CD4-positive, alpha-beta T cell (primary cell): ENCODE measurements at regions not wholly inside any gene's neighbourhood (a gene's known extent, or its start where the extent isn't known, plus 50 kb on each side); places are given as distances from the start of the nearest gene placed in this dataset.

ENCODE experiments used
- ATAC-seq: fragments of 200-7000 bp; cut with Tn5 transposase; one replicate; pipeline ENCODE4 v1.10.0; 2022; ENCODE audit warnings: mild to moderate bottlenecking; ENCODE audit not compliant: poor library complexity
- CTCF ChIA-PET: fragments of 350-600 bp; sonication (Branson Sonifier 250); formaldehyde crosslinking; loops from one replicate; lab custom pipeline; 2021; ENCODE audit warnings: antibody characterized with exemption, inconsistent platforms; lab: Charles Lee
- POLR2A ChIA-PET: fragments of 350-600 bp; sonication (Branson Sonifier 250); formaldehyde crosslinking; loops from one replicate; lab custom pipeline; 2021; ENCODE audit warnings: antibody characterized with exemption, inconsistent platforms; lab: Charles Lee
- DNase-seq, 14 experiments: peaks; one replicate each; pipeline ENCODE4 v3.0.0-alpha.2; 2013 to 2020; ENCODE audit warnings: mixed read lengths in 2 of 14
- H3K27ac ChIP-seq, 2 donors: one replicate each; pipeline versions ENCODE4 v1.5.1 to v1.7.0; 2013; ENCODE audit warnings: low read length in 2 of 2, low read depth in 1 of 2, mild to moderate bottlenecking in 1 of 2
- H3K27me3 ChIP-seq, 2 experiments: 1 replicate in 1 of 2; 2 replicates in 1 of 2; pipeline versions ENCODE4 v1.6.1 to v1.7.0; 2013; ENCODE audit warnings: low read length in 2 of 2, control low read depth in 1 of 2, mild to moderate bottlenecking in 1 of 2, moderate library complexity in 1 of 2; ENCODE audit not compliant: insufficient read depth in 2 of 2, control insufficient read depth in 1 of 2
- H3K36me3 ChIP-seq: one replicate; pipeline ENCODE4 v1.6.1; 2013; ENCODE audit warnings: low read length, control low read depth; ENCODE audit not compliant: insufficient read depth
- H3K4me1 ChIP-seq: one replicate; pipeline ENCODE4 v1.6.1; 2013; ENCODE audit warnings: low read length, control low read depth; ENCODE audit not compliant: insufficient read depth
- H3K4me3 ChIP-seq: one replicate; pipeline ENCODE4 v1.5.1; 2013; ENCODE audit warnings: mild to moderate bottlenecking, low read length, moderate library complexity
- H3K9me3 ChIP-seq, 2 experiments: 1 replicate in 1 of 2; 2 replicates in 1 of 2; pipeline versions ENCODE4 v1.6.1 to v1.7.0; 2013; ENCODE audit warnings: low read length in 2 of 2, mild to moderate bottlenecking in 2 of 2, control low read depth in 1 of 2, moderate library complexity in 1 of 2; ENCODE audit not compliant: control insufficient read depth in 1 of 2, insufficient read depth in 1 of 2
- H3K27ac Mint-ChIP-seq: one replicate; pipeline ENCODE4 v1.8.0; 2020; ENCODE audit warnings: mixed read lengths
- H3K27me3 Mint-ChIP-seq: one replicate; pipeline ENCODE4 v1.8.0; 2021; ENCODE audit warnings: mixed read lengths
- H3K36me3 Mint-ChIP-seq: one replicate; pipeline ENCODE4 v1.8.0; 2021; ENCODE audit warnings: low read depth, mixed read lengths
- H3K4me1 Mint-ChIP-seq: one replicate; pipeline ENCODE4 v1.8.0; 2021; ENCODE audit warnings: low read depth, mixed read lengths
- H3K4me3 Mint-ChIP-seq: one replicate; pipeline ENCODE4 v1.8.0; 2020; ENCODE audit warnings: mild to moderate bottlenecking, mixed read lengths
- H3K9me3 Mint-ChIP-seq: one replicate; pipeline ENCODE4 v1.8.0; 2020; ENCODE audit warnings: mixed read lengths
- intact Hi-C, 2 experiments: fragments of 100-400 bp; cut with DNase I in 1 of 2; cut with micrococcal nuclease in 1 of 2; formaldehyde crosslinking; loops; one replicate each; pipeline versions ENCODE4 v1.15.1 to v1.9.0; 2023 to 2025; cut with DNase I, micrococcal nuclease
- TF ChIP-seq, protein P1 (sequence below): fragments of 200-600 bp; IDR thresholded peaks from one replicate; pipeline ENCODE4 v1.8.0; 2022; ENCODE audit warnings: antibody characterized with exemption, mild to moderate bottlenecking

DNA sequence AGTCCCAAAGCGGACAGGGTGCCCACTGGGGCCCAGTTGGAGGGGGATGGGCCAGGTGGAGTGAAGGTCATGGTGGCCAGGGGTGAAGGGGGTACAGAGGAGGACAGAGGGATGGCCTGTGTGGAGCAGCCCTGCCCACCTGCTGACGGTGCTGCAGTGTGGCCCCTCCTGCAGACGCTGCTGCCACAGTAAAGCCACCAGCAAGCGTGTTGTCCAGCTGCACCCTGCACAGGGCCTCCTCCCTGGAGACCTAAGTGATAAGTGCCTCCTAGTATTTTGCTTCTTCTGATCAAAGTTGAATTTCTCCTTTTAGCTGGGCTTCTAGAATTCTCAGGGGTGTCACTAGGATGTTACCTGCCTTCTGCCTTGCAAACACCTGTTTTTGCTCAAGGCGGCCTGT is 299.3 kb upstream of the IRX4 start:
- TF ChIP-seq, protein P1, sequence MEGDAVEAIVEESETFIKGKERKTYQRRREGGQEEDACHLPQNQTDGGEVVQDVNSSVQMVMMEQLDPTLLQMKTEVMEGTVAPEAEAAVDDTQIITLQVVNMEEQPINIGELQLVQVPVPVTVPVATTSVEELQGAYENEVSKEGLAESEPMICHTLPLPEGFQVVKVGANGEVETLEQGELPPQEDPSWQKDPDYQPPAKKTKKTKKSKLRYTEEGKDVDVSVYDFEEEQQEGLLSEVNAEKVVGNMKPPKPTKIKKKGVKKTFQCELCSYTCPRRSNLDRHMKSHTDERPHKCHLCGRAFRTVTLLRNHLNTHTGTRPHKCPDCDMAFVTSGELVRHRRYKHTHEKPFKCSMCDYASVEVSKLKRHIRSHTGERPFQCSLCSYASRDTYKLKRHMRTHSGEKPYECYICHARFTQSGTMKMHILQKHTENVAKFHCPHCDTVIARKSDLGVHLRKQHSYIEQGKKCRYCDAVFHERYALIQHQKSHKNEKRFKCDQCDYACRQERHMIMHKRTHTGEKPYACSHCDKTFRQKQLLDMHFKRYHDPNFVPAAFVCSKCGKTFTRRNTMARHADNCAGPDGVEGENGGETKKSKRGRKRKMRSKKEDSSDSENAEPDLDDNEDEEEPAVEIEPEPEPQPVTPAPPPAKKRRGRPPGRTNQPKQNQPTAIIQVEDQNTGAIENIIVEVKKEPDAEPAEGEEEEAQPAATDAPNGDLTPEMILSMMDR, result no peak
- intact Hi-C loops, result no loop called here
- no peaks in the 10 kb centered on the region for H3K36me3 Mint-ChIP-seq
- H3K4me3 Mint-ChIP-seq, result no peak overlapping the region
- H3K9me3 ChIP-seq, result peaks cover 0 to 29% of the 10 kb centered on the region in 2 experiments
- ChIA-PET CTCF (no interaction called here), POLR2A (no interaction called here)
- no peak overlapping the region for H3K27ac ChIP-seq
- H3K4me1 Mint-ChIP-seq, result no peaks in the 10 kb centered on the region
- peaks cover 8% of the 10 kb centered on the region for H3K27me3 Mint-ChIP-seq
- H3K27ac Mint-ChIP-seq, result no peak overlapping the region
- H3K9me3 Mint-ChIP-seq, result no peaks in the 10 kb centered on the region
- ATAC-seq, result no peak
- peaks cover 0 to 2% of the 10 kb centered on the region in 2 experiments for H3K27me3 ChIP-seq
- H3K36me3 ChIP-seq, result no peaks in the 10 kb centered on the region
- H3K4me1 ChIP-seq, result no peaks in the 10 kb centered on the region
- DNase-seq, result no peak
- no peak overlapping the region for H3K4me3 ChIP-seq

DNA sequence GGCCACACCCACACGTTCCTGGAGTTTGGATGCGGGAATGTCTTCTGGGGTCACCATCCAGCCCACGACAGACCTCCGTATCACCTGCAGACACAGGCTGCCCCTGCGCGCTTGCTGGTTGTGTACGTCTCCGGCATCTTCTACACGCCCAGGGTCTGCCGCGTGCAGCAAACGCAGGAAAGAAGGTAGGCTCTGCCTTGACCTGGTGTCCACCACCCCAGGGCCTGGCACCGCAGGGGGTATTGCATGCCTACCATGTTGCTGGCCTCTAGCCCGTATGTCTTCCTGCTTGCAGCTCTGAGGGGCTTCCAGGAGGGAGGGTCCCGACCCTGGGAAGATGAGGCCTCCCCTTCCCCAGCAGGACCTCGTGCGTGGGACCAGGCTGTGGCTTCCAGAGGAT is 298.8 kb upstream of the IRX4 start:
- H3K27me3 Mint-ChIP-seq, result peaks cover 11% of the 10 kb centered on the region
- Histone ChIP-seq H3K27ac (no peak overlapping the region), H3K4me3 (no peak overlapping the region), H3K36me3 (no peaks in the 10 kb centered on the region), H3K4me1 (no peaks in the 10 kb centered on the region), H3K9me3 (peaks cover 0 to 29% of the 10 kb centered on the region in 2 experiments), H3K27me3 (peaks cover 0 to 2% of the 10 kb centered on the region in 2 experiments)
- ATAC-seq (no peak), DNase-seq (no peak)
- H3K36me3 Mint-ChIP-seq, result no peaks in the 10 kb centered on the region
- POLR2A ChIA-PET, result no interaction called here
- intact Hi-C loops, result no loop called here
- no peaks in the 10 kb centered on the region for H3K4me1 Mint-ChIP-seq
- TF ChIP-seq, protein P1, result no peak
- CTCF ChIA-PET, result no interaction called here
- no peak overlapping the region for H3K4me3 Mint-ChIP-seq
- no peak overlapping the region for H3K27ac Mint-ChIP-seq
- H3K9me3 Mint-ChIP-seq, result no peaks in the 10 kb centered on the region

DNA sequence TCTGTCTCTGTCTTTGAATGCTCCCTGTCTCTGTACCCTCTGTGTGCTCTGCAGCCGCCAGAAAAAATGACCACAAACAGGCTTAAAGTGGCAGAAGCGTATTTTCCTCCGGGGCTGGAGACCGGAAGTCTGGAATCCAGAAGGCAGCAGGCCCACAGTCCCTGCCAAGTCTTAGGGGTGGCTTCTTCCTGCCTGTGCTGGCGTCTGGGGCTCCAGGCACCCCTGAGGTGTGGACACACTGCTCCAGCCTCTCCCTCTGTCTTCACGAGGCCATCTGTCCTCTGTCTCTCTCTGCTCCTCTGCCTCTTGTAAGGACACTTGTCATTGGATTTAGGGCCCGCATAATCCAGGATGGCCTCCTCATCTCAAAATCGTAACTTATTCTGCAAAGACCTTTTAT is 298.4 kb upstream of the IRX4 start:
- H3K4me1 Mint-ChIP-seq, result no peaks in the 10 kb centered on the region
- ATAC-seq, result no peak
- no peak overlapping the region for H3K4me3 ChIP-seq

More for the DNA sequence above, 298.4 kb upstream of the IRX4 start:
- Mint-ChIP-seq H3K9me3 (no peaks in the 10 kb centered on the region), H3K36me3 (no peaks in the 10 kb centered on the region), H3K4me3 (no peak overlapping the region), H3K27ac (no peak overlapping the region), H3K27me3 (peaks cover 14% of the 10 kb centered on the region)
- ChIA-PET CTCF (no interaction called here), POLR2A (no interaction called here)
- H3K36me3 ChIP-seq, result no peaks in the 10 kb centered on the region
- H3K4me1 ChIP-seq, result no peaks in the 10 kb centered on the region
- no peak overlapping the region for H3K27ac ChIP-seq
- TF ChIP-seq, protein P1, result no peak
- peaks cover 0 to 29% of the 10 kb centered on the region in 2 experiments for H3K9me3 ChIP-seq
- DNase-seq, result no peak
- peaks cover 0 to 2% of the 10 kb centered on the region in 2 experiments for H3K27me3 ChIP-seq
- intact Hi-C loops, result no loop called here
